Prostate gland (tissue), 2 donors: ENCODE measurements at regions not wholly inside any gene's neighbourhood (a gene's known extent, or its start where the extent isn't known, plus 50 kb on each side); places are given as distances from the start of the nearest gene placed in this dataset.

Experiments
- CTCF ChIP-seq, 4 experiments: fragments of 200-600 bp in 2 of 4; fragments of 450-650 bp in 2 of 4; sonication (generic) in 2 of 4; IDR thresholded peaks; 1 replicate in 3 of 4; 2 replicates in 1 of 4; pipeline ENCODE4 v1.5.1; 2016 to 2019; ENCODE audit warnings: antibody characterized with exemption in 4 of 4, mild to moderate bottlenecking in 2 of 4, moderate library complexity in 2 of 4
- POLR2A ChIP-seq: fragments of 450-650 bp; IDR thresholded peaks from one replicate; pipeline ENCODE4 v1.6.1; 2016; ENCODE audit warnings: antibody characterized with exemption, mild to moderate bottlenecking

GRCh38 chr16:79429381-79430190 is 171.0 kb downstream of the MAF start:
- TF ChIP-seq POLR2A (no peak), CTCF (IDR thresholded peaks at IDR 0.05) (no peak)
